Right lobe of liver (tissue), 6 donors: ENCODE measurements at regions not wholly inside any gene's neighbourhood (a gene's known extent, or its start where the extent isn't known, plus 50 kb on each side); places are given as distances from the start of the nearest gene placed in this dataset.
"Not testable (repeated sequence)": the region's sequence is repeated elsewhere in the genome, so short reads cannot be mapped to it uniquely, and the experiment has no call there.

Experiments used
- ATAC-seq, 4 donors: fragments of 200-7000 bp; cut with Tn5 transposase; one replicate each; pipeline ENCODE4 v1.9.1; 2020; ENCODE audit warnings: mild to moderate bottlenecking in 4 of 4, moderate library complexity in 4 of 4
- DNase-seq, 3 donors: peaks; one replicate each; pipeline ENCODE4 v3.0.0-alpha.2; 2020
- H3K27ac ChIP-seq, 3 donors: fragments of 200-600 bp; one replicate each; pipeline ENCODE4 v1.8.0; 2022
- H3K27me3 ChIP-seq, 2 donors: fragments of 200-600 bp; one replicate each; pipeline ENCODE4 v1.8.0; 2022
- H3K36me3 ChIP-seq, 4 donors: fragments of 200-600 bp; sonication (generic) in 1 of 4; one replicate each; pipeline versions ENCODE4 v1.5.1 to v1.8.0; 2017 to 2022; ENCODE audit warnings: control low read depth in 1 of 4
- H3K4me1 ChIP-seq, 4 donors: fragments of 200-600 bp; sonication (generic) in 1 of 4; one replicate each; pipeline versions ENCODE4 v1.5.1 to v1.8.0; 2017 to 2022; ENCODE audit warnings: control low read depth in 1 of 4
- H3K4me3 ChIP-seq, 3 donors: fragments of 200-600 bp; one replicate each; pipeline ENCODE4 v1.8.0; 2022
- H3K9me3 ChIP-seq, 4 donors: fragments of 200-600 bp; sonication (generic) in 1 of 4; one replicate each; pipeline versions ENCODE4 v1.5.1 to v1.8.0; 2017 to 2022; ENCODE audit warnings: control low read depth in 1 of 4
- CTCF ChIP-seq, 4 donors: fragments of 200-600 bp in 3 of 4; fragments of 450-650 bp in 1 of 4; IDR thresholded peaks; one replicate each; pipeline versions ENCODE4 v1.5.1 to v1.8.0; 2016 to 2022; ENCODE audit warnings: antibody characterized with exemption in 4 of 4, mild to moderate bottlenecking in 2 of 4
- POLR2A ChIP-seq: fragments of 450-650 bp; IDR thresholded peaks from one replicate; pipeline ENCODE4 v1.6.1; 2017; ENCODE audit warnings: antibody characterized with exemption, mild to moderate bottlenecking
- WGBS: methylation state at CpG from one replicate; pipeline ENCODE4 v1.1.6; 2018; ENCODE audit warnings: low coverage, low lambda C conversion rate; ENCODE audit not compliant: insufficient coverage; ENCODE audit errors: missing lambda C conversion rate; 5-methylcytosine and 5-hydroxymethylcytosine counted together
- intact Hi-C, 2 donors: fragments of 100-400 bp; cut with DNase I; formaldehyde crosslinking; loops; one replicate each; pipeline versions ENCODE4 v1.11.2 to v1.14.1; 2022
- donor health status: DM: no; HTN: yes; CAD: no.
- donor health status: DM: no; HTN: no; CAD: no.
- donor health status: DM: no; HTN: no; CAD: no.
- donor health status: DM: no; HTN: yes; CAD: no.
- donor health status: DM: no; HTN: yes; CAD: no.

- no peaks in the 10 kb centered on the region for H3K27me3 ChIP-seq
- ATAC-seq (no peak), DNase-seq (no peak)
- no peak overlapping the region for H3K4me3 ChIP-seq
- no peaks in the 10 kb centered on the region for H3K4me1 ChIP-seq
- H3K36me3 ChIP-seq = no peaks in the 10 kb centered on the region
- no peak for TF ChIP-seq POLR2A
- TF ChIP-seq CTCF (IDR thresholded peaks at IDR 0.05) = no peak
- no peak overlapping the region for H3K27ac ChIP-seq
- WGBS = 54% methylated on average over 2 of the region's 2 CpGs
- intact Hi-C loops = no loop called here
- no peaks in the 10 kb centered on the region for H3K9me3 ChIP-seq
Observed at GRCh38 chr1:74946388-74946787, 187.8 kb upstream of the LHX8 start.

- ATAC-seq, H3K27me3 ChIP-seq, H3K9me3 ChIP-seq, DNase-seq, H3K4me3 ChIP-seq, H3K4me1 ChIP-seq, H3K27ac ChIP-seq, H3K36me3 ChIP-seq, intact Hi-C loops: not testable (repeated sequence)
- WGBS = 11% methylated on average over 2 of the region's 2 CpGs
Observed at GRCh38 chr1:74949348-74949747, 184.8 kb upstream of the LHX8 start.

- H3K36me3 ChIP-seq, intact Hi-C loops, H3K27me3 ChIP-seq, DNase-seq, H3K27ac ChIP-seq, H3K9me3 ChIP-seq, ATAC-seq, H3K4me1 ChIP-seq, H3K4me3 ChIP-seq: not testable (repeated sequence)
- no CpG with 5 or more reads among the region's 23 CpGs for WGBS
Observed at GRCh38 chr1:74951981-74952380, 182.2 kb upstream of the LHX8 start.

GRCh38 chr1:74952786-74953185 lies 181.4 kb upstream of the LHX8 start:
- Histone ChIP-seq H3K4me3 (no peak overlapping the region), H3K36me3 (no peaks in the 10 kb centered on the region), H3K9me3 (no peaks in the 10 kb centered on the region), H3K27me3 (no peaks in the 10 kb centered on the region), H3K27ac (no peak overlapping the region), H3K4me1 (no peaks in the 10 kb centered on the region)
- ATAC-seq (no peak), DNase-seq (no peak)
- 48% methylated on average over 3 of the region's 3 CpGs for WGBS
- TF ChIP-seq CTCF (IDR thresholded peaks at IDR 0.05) (no peak), POLR2A (no peak)
- intact Hi-C loops = no loop called here

DNA sequence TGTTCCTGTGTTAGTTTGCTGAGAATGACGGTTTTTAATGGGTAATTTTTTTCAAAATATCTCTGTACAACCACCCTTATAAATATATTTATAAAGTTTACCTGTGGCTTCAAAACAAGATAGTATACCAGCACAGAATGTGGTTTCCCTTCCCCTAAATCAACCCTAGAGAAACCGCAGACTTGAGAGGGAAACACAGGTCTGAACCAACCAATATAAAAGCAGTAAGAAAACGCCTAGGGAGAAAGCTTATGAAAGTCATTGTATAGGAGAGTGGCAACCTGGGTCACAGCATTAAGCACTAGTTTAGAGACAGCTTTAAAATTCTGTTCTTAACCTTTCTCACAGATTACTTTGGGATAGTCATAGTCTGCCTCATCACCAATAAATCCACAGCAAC lies 180.6 kb upstream of the LHX8 start:
- Histone ChIP-seq H3K9me3 (no peaks in the 10 kb centered on the region), H3K27ac (no peak overlapping the region), H3K4me3 (no peak overlapping the region), H3K4me1 (no peaks in the 10 kb centered on the region), H3K27me3 (no peaks in the 10 kb centered on the region), H3K36me3 (no peaks in the 10 kb centered on the region)
- DNase-seq (no peak), ATAC-seq (no peak)
- WGBS = 59% methylated on average over 3 of the region's 3 CpGs
- intact Hi-C loops = no loop called here
- TF ChIP-seq CTCF (IDR thresholded peaks at IDR 0.05) (no peak), POLR2A (no peak)

DNA sequence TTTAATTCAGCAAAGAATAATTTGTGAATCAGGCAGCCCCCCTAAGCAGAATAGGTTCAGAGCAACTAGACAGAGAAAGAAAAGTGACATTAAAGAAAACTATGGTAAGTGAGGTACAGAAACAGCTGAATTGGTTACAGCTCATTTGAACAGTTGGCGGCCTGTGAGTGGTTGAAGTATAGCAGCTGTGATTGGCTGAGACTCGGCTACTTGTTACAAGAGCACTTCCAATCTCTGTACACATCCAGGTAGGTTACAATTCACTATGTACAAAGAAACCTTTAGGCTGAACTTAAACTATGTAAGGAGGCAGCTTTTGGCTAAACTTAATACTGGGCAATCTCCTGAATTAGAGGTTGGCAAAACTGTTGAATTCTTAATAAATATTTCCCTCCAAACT lies 171.1 kb upstream of the LHX8 start:
- intact Hi-C loops = no loop called here
- Histone ChIP-seq H3K4me3 (no peak overlapping the region), H3K36me3 (no peaks in the 10 kb centered on the region), H3K4me1 (no peaks in the 10 kb centered on the region), H3K9me3 (no peaks in the 10 kb centered on the region), H3K27ac (no peak overlapping the region), H3K27me3 (no peaks in the 10 kb centered on the region)
- DNase-seq (no peak), ATAC-seq (no peak)
- TF ChIP-seq POLR2A (no peak), CTCF (IDR thresholded peaks at IDR 0.05) (no peak)
- 62% methylated on average over 2 of the region's 2 CpGs for WGBS
